ENCODE measurements at regions not wholly inside any gene's neighbourhood (a gene's known extent, or its start where the extent isn't known, plus 50 kb on each side); places are given as distances from the start of the nearest gene placed in this dataset.

GRCh38 chr3:167114619-167115018, 265.5 kb downstream of the ZBBX start:
- Histone ChIP-seq H3K27me3 (no peaks in the 10 kb centered on the region), H3K27ac (no peak overlapping the region), H3K9me3 (no peaks in the 10 kb centered on the region), H3K4me3 (no peak overlapping the region), H3K4me1 (no peaks in the 10 kb centered on the region), H3K36me3 (no peaks in the 10 kb centered on the region)
- no peak for TF ChIP-seq CTCF (IDR thresholded peaks at IDR 0.05)
- intact Hi-C loops (cut with DNase I), result no loop called here
- DNase-seq (ENCODE audit: low spot score in 2 of 2), result no peak

GRCh38 chr3:167113035-167113830, 266.9 kb downstream of the ZBBX start:
- intact Hi-C loops (cut with DNase I), result no loop called here
- DNase-seq (ENCODE audit: low spot score in 2 of 2), result no peak
- Histone ChIP-seq H3K27me3 (no peaks in the 10 kb centered on the region), H3K27ac (no peak overlapping the region), H3K4me1 (no peaks in the 10 kb centered on the region), H3K36me3 (no peaks in the 10 kb centered on the region), H3K9me3 (no peaks in the 10 kb centered on the region), H3K4me3 (no peak overlapping the region)
- TF ChIP-seq CTCF (IDR thresholded peaks at IDR 0.05), result no peak

- no peak for TF ChIP-seq CTCF (IDR thresholded peaks at IDR 0.05)
- H3K9me3 ChIP-seq, result no peaks in the 10 kb centered on the region
- intact Hi-C loops (cut with DNase I), result no loop called here
- H3K4me3 ChIP-seq, result no peak overlapping the region
- no peak for DNase-seq (ENCODE audit: low spot score in 2 of 2)
- H3K27ac ChIP-seq, result no peak overlapping the region
- H3K27me3 ChIP-seq, result no peaks in the 10 kb centered on the region
- no peaks in the 10 kb centered on the region for H3K4me1 ChIP-seq
- H3K36me3 ChIP-seq, result no peaks in the 10 kb centered on the region
These were observed 269.2 kb downstream of the ZBBX start for GRCh38 chr3:167110901-167111300.

GRCh38 chr3:167109746-167110145, 270.4 kb downstream of the ZBBX start:
- no peak for TF ChIP-seq CTCF (IDR thresholded peaks at IDR 0.05)
- Histone ChIP-seq H3K27me3 (no peaks in the 10 kb centered on the region), H3K36me3 (no peaks in the 10 kb centered on the region), H3K9me3 (no peaks in the 10 kb centered on the region), H3K27ac (no peak overlapping the region), H3K4me1 (no peaks in the 10 kb centered on the region), H3K4me3 (no peak overlapping the region)
- no peak for DNase-seq (ENCODE audit: low spot score in 2 of 2)
- intact Hi-C loops (cut with DNase I), result no loop called here

- Histone ChIP-seq H3K4me1 (no peaks in the 10 kb centered on the region), H3K9me3 (no peaks in the 10 kb centered on the region), H3K4me3 (no peak overlapping the region), H3K36me3 (no peaks in the 10 kb centered on the region), H3K27me3 (no peaks in the 10 kb centered on the region), H3K27ac (no peak overlapping the region)
- intact Hi-C loops (cut with DNase I), result no loop called here
- DNase-seq (ENCODE audit: low spot score in 2 of 2), result no peak
- TF ChIP-seq CTCF (IDR thresholded peaks at IDR 0.05), result no peak
These were observed 273.6 kb downstream of the ZBBX start for GRCh38 chr3:167106456-167106855.

Measured in ascending aorta (tissue), 2 donors.